Smooth muscle cell (in vitro differentiated cells): ENCODE measurements at regions not wholly inside any gene's neighbourhood (a gene's known extent, or its start where the extent isn't known, plus 50 kb on each side); places are given as distances from the start of the nearest gene placed in this dataset.
A peak's percentile ranks its signal among the peaks of the same experiment; 100 is the strongest.

Experiments used
- DNase-seq: peaks from one replicate; lab custom pipeline; 2025; ENCODE audit not compliant: unreplicated experiment; lab: John Stamatoyannopoulos, UW
- H2AFZ ChIP-seq: fragments of 200-600 bp; sonication (generic); 2 replicates; pipeline ENCODE4 v1.6.0; 2016; ENCODE audit warnings: antibody characterized with exemption, low read depth, mild to moderate bottlenecking
- H3F3A ChIP-seq: fragments of 200-600 bp; sonication (generic); 2 replicates; pipeline ENCODE4 v1.6.0; 2017; ENCODE audit warnings: antibody characterized with exemption, low read depth
- H3K27ac ChIP-seq: fragments of 200-600 bp; sonication (generic); 2 replicates; pipeline ENCODE4 v1.5.1; 2016; ENCODE audit warnings: low read depth, mild to moderate bottlenecking
- H3K27me3 ChIP-seq: fragments of 200-600 bp; sonication (generic); 2 replicates; pipeline ENCODE4 v1.6.1; 2016; ENCODE audit warnings: low read depth, mild to moderate bottlenecking
- H3K36me3 ChIP-seq: fragments of 200-600 bp; sonication (generic); 2 replicates; pipeline ENCODE4 v1.5.1; 2016; ENCODE audit warnings: low read depth
- H3K4me1 ChIP-seq: fragments of 200-600 bp; sonication (generic); 2 replicates; pipeline ENCODE4 v1.5.1; 2016; ENCODE audit warnings: low read depth
- H3K4me2 ChIP-seq: fragments of 200-600 bp; sonication (generic); 2 replicates; pipeline ENCODE4 v1.6.0; 2016; ENCODE audit warnings: mild to moderate bottlenecking
- H3K4me3 ChIP-seq: fragments of 200-600 bp; sonication (generic); 2 replicates; pipeline ENCODE4 v1.5.1; 2016; ENCODE audit warnings: mild to moderate bottlenecking
- H3K79me2 ChIP-seq: fragments of 200-600 bp; sonication (generic); 2 replicates; pipeline ENCODE4 v1.6.0; 2016; ENCODE audit warnings: low read depth, mild to moderate bottlenecking
- H3K9ac ChIP-seq: fragments of 200-600 bp; sonication (generic); 2 replicates; pipeline ENCODE4 v1.6.0; 2016; ENCODE audit warnings: low read depth
- H3K9me3 ChIP-seq: fragments of 200-600 bp; sonication (generic); replicated peaks from 2 replicates; pipeline ENCODE4 v1.5.1; 2016; ENCODE audit warnings: low read depth
- H4K20me1 ChIP-seq: fragments of 200-600 bp; sonication (generic); 2 replicates; pipeline ENCODE4 v1.6.0; 2016; ENCODE audit warnings: low read depth
- WGBS: methylation state at CpG from one replicate; pipeline ENCODE4 v1.1.7; 2016; ENCODE audit warnings: low lambda C conversion rate; 5-methylcytosine and 5-hydroxymethylcytosine counted together
- TF ChIP-seq, protein P1 (sequence below): fragments of 200-600 bp; sonication (generic); IDR thresholded peaks from 2 replicates; pipeline ENCODE4 v1.5.1; 2017; ENCODE audit warnings: borderline replicate concordance, mild to moderate bottlenecking, antibody characterized with exemption; ENCODE audit not compliant: insufficient read depth, poor library complexity, severe bottlenecking

DNA sequence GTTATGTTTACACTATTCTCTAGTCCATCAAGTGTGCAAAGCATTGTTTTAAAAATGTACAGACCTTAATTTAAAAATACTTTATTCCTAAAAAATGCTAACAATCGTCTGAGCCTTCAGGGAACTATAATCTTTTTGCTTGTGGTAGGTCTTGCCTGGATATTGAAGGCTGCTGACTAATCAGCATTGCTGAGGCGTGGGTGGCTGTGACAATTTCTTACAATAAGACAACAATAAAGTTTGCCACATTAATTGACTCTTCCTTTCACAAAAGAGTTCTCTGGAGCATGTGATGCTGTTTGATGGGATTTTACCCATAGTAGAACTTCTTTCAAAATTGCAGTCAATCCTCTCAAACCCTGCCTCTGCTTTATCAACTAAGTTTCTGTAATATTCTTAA, 384.0 kb upstream of the TGFBR2 start:
- H3K27ac ChIP-seq: peak overlapping the region; percentile 3

DNA sequence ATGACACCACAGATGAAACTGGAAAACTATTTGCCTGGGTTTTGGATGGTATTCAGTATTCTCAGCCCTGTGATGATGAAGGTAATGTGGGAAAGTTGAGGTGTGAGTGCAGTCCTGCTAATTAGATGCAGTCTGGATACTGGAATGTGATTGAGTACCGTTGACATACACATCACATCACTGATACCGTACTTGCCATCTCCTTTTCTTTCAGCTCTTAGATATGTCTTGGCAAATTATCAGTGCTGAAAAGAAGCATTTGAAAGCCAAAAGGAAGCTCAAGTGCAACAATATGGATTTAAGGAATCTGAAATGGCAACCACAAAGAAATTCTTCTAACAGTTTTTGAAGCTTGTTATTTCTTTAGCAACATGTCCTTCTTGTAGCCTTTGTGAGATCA, 381.4 kb upstream of the TGFBR2 start:
- TF ChIP-seq, protein P1, sequence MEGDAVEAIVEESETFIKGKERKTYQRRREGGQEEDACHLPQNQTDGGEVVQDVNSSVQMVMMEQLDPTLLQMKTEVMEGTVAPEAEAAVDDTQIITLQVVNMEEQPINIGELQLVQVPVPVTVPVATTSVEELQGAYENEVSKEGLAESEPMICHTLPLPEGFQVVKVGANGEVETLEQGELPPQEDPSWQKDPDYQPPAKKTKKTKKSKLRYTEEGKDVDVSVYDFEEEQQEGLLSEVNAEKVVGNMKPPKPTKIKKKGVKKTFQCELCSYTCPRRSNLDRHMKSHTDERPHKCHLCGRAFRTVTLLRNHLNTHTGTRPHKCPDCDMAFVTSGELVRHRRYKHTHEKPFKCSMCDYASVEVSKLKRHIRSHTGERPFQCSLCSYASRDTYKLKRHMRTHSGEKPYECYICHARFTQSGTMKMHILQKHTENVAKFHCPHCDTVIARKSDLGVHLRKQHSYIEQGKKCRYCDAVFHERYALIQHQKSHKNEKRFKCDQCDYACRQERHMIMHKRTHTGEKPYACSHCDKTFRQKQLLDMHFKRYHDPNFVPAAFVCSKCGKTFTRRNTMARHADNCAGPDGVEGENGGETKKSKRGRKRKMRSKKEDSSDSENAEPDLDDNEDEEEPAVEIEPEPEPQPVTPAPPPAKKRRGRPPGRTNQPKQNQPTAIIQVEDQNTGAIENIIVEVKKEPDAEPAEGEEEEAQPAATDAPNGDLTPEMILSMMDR: no peak
- H3K27me3 ChIP-seq: no peaks in the 10 kb centered on the region
- no peaks in the 10 kb centered on the region for H4K20me1 ChIP-seq
- no peaks in the 10 kb centered on the region for H3K9me3 ChIP-seq
- no peak overlapping the region for H3K4me3 ChIP-seq
- H3K9ac ChIP-seq: no peak overlapping the region
- peaks cover 4% of the 10 kb centered on the region for H3F3A ChIP-seq
- no peak for DNase-seq
- no peak overlapping the region for H2AFZ ChIP-seq
- no peak overlapping the region for H3K4me2 ChIP-seq
- no peaks in the 10 kb centered on the region for H3K79me2 ChIP-seq
- no peaks in the 10 kb centered on the region for H3K36me3 ChIP-seq
- no peak overlapping the region for H3K27ac ChIP-seq
- 75% methylated on average over 2 of the region's 2 CpGs for WGBS
- H3K4me1 ChIP-seq: peaks cover 19% of the 10 kb centered on the region

More for the DNA sequence above, 384.0 kb upstream of the TGFBR2 start:
- Histone ChIP-seq H3K9ac (no peak overlapping the region), H3K4me2 (peak overlapping the region; percentile 36), H3F3A (peaks cover 4% of the 10 kb centered on the region), H3K36me3 (no peaks in the 10 kb centered on the region), H3K4me3 (no peak overlapping the region), H4K20me1 (no peaks in the 10 kb centered on the region), H3K4me1 (peaks cover 10% of the 10 kb centered on the region), H2AFZ (no peak overlapping the region), H3K79me2 (no peaks in the 10 kb centered on the region), H3K9me3 (no peaks in the 10 kb centered on the region), H3K27me3 (no peaks in the 10 kb centered on the region)
- no peak for DNase-seq
- TF ChIP-seq, protein P1: no peak
- WGBS: 39% methylated on average over 2 of the region's 2 CpGs

DNA sequence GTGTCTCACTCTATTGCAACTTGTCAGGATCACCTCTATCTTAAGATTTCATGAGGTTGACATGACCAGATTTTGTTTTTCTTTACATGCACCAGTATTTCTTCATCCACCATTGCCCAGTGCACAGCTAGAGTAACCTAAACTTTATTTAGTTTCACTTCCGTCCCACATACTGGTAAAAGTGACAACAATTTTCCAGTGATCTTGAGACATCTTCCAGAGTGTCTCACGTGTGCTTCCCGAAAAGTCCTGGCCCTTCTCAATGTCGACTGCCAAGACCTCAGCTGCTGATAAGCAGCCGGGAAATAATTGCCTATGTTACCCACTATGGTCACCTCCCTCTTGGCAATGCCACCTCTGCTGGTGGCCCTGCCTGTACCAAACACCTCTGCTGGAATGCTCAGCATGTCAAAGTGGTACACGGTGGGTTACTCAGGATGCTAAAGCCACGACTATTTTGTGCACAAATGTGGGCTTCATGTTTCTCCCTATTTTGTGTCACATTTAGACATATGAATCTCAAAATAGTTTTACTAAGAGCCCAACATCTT, 379.7 kb upstream of the TGFBR2 start:
- H4K20me1 ChIP-seq: no peaks in the 10 kb centered on the region
- H3K27me3 ChIP-seq: no peaks in the 10 kb centered on the region
- H3K9ac ChIP-seq: no peak overlapping the region
- no peak overlapping the region for H3K4me3 ChIP-seq
- DNase-seq: no peak
- no peak overlapping the region for H3K4me2 ChIP-seq
- H3F3A ChIP-seq: peaks cover 9% of the 10 kb centered on the region
- no peaks in the 10 kb centered on the region for H3K79me2 ChIP-seq
- H3K36me3 ChIP-seq: no peaks in the 10 kb centered on the region
- no peak overlapping the region for H3K27ac ChIP-seq
- 64% methylated on average over 7 of the region's 7 CpGs for WGBS
- no peaks in the 10 kb centered on the region for H3K9me3 ChIP-seq
- TF ChIP-seq, protein P1: no peak
- peaks cover 24% of the 10 kb centered on the region for H3K4me1 ChIP-seq
- H2AFZ ChIP-seq: no peak overlapping the region
